ENCODE measurements at regions not wholly inside any gene's neighbourhood (a gene's known extent, or its start where the extent isn't known, plus 50 kb on each side); places are given as distances from the start of the nearest gene placed in this dataset.

DNA sequence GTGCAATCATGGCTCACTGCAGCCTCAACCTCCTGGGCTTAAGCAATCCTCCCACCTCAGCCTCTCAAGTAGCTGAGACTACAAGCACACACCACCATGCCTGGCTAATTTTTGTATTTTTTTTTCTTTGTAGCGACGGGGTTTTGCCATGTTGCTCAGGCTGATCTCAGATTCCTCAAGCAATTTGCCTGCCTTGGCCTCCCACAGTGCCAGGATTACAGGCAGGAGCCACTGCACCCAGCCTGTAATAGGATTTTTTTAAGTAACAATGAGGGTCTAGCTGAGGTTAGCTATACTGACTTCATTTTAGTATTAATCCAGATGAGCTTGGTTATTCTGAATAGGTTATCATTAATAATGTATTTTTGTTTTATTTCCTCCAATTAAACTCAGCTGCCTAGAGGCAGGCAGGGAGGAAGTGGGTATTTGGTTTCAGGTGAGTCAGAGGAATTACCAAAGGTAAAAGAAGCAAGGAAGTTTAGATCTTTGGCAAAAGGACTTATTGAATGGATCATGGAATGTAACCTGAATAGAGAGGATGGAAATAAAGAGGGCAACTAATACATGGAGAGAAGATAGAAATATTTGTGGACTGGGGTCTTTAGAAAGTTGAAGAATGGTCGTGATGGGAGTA, 1023.3 kb upstream of the TENM3 start:
- DNase-seq (ENCODE audit: low read depth): no peak
- H3K4me3 ChIP-seq (ENCODE audit: low read depth, low read length): no peak overlapping the region
- TF ChIP-seq, protein P1, sequence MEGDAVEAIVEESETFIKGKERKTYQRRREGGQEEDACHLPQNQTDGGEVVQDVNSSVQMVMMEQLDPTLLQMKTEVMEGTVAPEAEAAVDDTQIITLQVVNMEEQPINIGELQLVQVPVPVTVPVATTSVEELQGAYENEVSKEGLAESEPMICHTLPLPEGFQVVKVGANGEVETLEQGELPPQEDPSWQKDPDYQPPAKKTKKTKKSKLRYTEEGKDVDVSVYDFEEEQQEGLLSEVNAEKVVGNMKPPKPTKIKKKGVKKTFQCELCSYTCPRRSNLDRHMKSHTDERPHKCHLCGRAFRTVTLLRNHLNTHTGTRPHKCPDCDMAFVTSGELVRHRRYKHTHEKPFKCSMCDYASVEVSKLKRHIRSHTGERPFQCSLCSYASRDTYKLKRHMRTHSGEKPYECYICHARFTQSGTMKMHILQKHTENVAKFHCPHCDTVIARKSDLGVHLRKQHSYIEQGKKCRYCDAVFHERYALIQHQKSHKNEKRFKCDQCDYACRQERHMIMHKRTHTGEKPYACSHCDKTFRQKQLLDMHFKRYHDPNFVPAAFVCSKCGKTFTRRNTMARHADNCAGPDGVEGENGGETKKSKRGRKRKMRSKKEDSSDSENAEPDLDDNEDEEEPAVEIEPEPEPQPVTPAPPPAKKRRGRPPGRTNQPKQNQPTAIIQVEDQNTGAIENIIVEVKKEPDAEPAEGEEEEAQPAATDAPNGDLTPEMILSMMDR (IDR thresholded peaks at IDR 0.05; ENCODE audit: control insufficient read depth, extremely low read depth, insufficient read depth): no peak

DNA sequence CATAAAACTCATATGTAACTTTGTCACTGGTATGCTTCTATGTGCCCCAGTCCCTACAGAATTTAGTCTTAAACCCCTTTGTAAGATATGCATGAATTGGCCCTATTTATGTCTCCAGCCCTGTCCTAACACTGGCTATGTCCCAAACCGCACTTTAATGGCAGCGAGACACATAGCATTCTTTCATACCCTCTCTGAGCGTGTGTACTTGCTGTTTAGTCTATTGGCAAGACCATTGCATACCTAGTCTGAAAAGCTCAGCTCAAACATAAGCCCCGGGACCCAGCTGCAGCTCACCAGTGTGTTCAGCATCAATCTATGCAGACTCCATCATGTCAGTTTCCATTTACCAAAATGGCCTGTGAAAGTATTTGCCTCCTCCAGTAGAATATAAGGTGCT, 1018.4 kb upstream of the TENM3 start:
- H3K4me3 ChIP-seq (ENCODE audit: low read depth, low read length): no peak overlapping the region
- DNase-seq (ENCODE audit: low read depth): no peak
- TF ChIP-seq, protein P1 (IDR thresholded peaks at IDR 0.05; ENCODE audit: control insufficient read depth, extremely low read depth, insufficient read depth): no peak

DNA sequence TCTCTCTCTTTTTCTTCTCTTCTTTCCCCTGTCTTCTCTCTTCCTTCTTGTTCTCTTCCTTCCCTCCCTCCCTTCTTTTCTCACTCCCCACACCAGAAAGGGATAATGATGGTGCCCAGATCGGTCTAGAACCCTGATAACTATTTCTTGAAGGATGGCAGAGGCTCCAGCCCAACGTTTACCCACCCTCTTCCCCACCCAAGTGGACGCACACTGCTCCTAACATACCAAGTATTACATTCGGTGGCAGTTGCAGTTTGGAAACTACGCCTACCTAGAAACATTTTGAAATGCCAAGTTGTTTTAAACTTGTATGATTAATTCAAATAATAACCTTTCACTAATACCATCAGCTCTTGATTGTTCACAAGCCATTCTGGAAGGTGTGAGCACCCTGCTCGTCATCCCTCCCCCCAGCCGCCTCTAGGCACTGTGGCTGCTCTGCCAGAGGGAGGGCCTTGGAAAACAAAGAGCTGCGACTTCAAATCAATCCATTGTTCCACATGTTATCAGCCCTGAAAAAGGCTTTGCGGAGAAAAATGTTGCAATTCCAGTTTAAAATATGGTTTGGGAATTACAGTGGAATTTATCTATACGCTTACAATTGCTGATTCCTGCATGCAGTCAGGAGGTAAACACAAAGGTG, 1017.5 kb upstream of the TENM3 start:
- no peak overlapping the region for H3K4me3 ChIP-seq (ENCODE audit: low read depth, low read length)
- no peak for DNase-seq (ENCODE audit: low read depth)
- TF ChIP-seq, protein P1 (IDR thresholded peaks at IDR 0.05; ENCODE audit: control insufficient read depth, extremely low read depth, insufficient read depth): no peak

DNA sequence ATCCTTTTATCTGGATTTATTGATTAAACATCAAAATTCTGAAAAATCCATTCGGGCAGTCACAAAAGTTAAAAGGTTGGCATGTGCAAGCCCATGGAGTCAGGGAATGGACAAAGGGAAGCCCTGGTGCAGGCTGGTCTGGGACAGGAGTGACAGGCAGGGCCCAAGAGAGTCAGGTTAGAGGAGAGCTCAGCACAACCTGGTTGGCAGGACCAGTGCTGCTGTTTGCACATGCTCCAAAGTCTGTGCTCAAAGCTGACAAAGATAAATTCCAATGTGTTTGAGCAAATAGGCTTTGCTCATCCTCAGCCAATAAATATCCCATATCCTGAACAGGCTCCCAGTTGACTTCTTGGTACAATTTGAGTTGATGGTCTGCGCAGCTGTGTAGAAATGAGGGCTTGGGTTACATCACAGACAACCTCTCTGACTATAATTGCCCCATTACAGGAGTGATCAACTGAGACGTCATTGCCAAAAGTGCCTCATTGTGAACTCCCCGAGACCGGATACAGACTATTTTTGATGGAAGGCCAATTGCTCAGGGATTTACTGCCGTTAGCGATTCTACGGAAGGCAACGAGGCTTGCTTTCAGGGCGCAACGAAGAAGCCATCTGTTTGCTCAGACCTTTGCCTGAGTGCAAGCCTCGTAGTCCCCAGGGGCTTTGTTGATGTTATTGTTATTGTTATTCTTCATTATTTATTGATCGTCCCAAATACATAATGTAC, 1008.1 kb upstream of the TENM3 start:
- no peak overlapping the region for H3K4me3 ChIP-seq (ENCODE audit: low read depth, low read length)
- TF ChIP-seq, protein P1 (IDR thresholded peaks at IDR 0.05; ENCODE audit: control insufficient read depth, extremely low read depth, insufficient read depth): no peak
- no peak for DNase-seq (ENCODE audit: low read depth)

DNA sequence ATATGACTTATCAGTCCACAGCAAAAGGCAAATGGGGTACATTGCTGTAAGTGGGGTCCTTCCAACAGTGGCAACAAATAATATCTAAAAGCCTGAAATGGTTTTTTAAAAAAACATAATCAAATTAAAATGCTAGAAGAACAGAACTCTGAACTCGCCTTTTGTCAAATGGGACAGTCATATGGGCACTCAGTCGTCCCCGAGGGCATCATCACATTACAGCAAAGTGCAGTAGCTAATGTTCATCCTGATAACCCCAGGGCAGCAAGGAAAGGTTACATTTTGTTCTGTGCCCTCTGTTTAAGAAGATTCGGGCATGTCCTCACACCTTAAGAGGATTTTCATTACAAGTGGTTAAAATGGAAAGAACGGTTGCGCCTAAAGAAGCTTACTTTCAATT, 997.9 kb upstream of the TENM3 start:
- DNase-seq (ENCODE audit: low read depth): no peak
- TF ChIP-seq, protein P1 (IDR thresholded peaks at IDR 0.05; ENCODE audit: control insufficient read depth, extremely low read depth, insufficient read depth): no peak
- no peak overlapping the region for H3K4me3 ChIP-seq (ENCODE audit: low read depth, low read length)

DNA sequence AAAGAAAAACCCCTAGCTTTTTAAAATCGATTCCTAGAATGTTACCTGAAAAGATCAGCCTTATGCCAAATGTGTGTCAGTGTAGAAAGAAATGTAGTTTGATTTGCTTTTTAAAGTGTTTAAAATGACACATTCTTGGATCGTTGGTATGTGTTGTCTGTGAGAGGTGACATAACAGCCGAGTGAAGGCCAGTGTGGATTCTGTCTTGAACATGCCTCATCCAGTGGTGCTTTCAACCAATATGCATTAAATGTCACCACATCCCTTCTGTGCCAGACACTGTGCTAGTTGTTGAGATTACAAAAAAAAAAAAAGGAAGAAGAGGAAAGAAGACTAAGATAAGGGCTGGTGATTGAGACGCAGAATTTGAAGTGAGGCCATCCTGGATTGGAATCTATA, 994.2 kb upstream of the TENM3 start:
- TF ChIP-seq, protein P1 (IDR thresholded peaks at IDR 0.05; ENCODE audit: control insufficient read depth, extremely low read depth, insufficient read depth): no peak
- H3K4me3 ChIP-seq (ENCODE audit: low read depth, low read length): no peak overlapping the region
- no peak for DNase-seq (ENCODE audit: low read depth)

All from LNCaP clone FGC (cell line).